SU-DHL-6 (cell line): ENCODE measurements at regions not wholly inside any gene's neighbourhood (a gene's known extent, or its start where the extent isn't known, plus 50 kb on each side); places are given as distances from the start of the nearest gene placed in this dataset.

Experiments used
- H2AFZ ChIP-seq: fragments of 200-600 bp; sonication (generic); 2 replicates; pipeline ENCODE4 v1.6.1; 2014; ENCODE audit warnings: low read depth, mild to moderate bottlenecking, moderate library complexity, mixed read lengths, antibody characterized with exemption, low read length; ENCODE audit not compliant: severe bottlenecking
- H3F3A ChIP-seq: fragments of 200-600 bp; shearing (Covaris generic); 2 replicates; pipeline ENCODE4 v1.6.0; 2016; ENCODE audit warnings: antibody characterized with exemption, mild to moderate bottlenecking; ENCODE audit not compliant: insufficient read depth
- H3K27ac ChIP-seq: fragments of 200-600 bp; sonication (generic); 2 replicates; pipeline ENCODE4 v1.5.1; 2016; ENCODE audit warnings: low read depth, mild to moderate bottlenecking, low read length, moderate library complexity, mixed read lengths
- H3K27me3 ChIP-seq: fragments of 200-600 bp; sonication (generic), shearing (Covaris generic); 2 replicates; pipeline ENCODE4 v1.6.0; 2014; ENCODE audit warnings: mild to moderate bottlenecking, low read length
- H3K36me3 ChIP-seq: fragments of 200-600 bp; sonication (generic); 2 replicates; pipeline ENCODE4 v1.6.1; 2014; ENCODE audit warnings: mild to moderate bottlenecking, low read length, mixed read lengths
- H3K4me2 ChIP-seq: fragments of 300-600, 200-600 bp; shearing (Covaris generic), sonication (generic); 2 replicates; pipeline ENCODE4 v1.6.0; 2014; ENCODE audit warnings: low read length, low read depth, mild to moderate bottlenecking; ENCODE audit not compliant: poor library complexity, severe bottlenecking
- H3K4me3 ChIP-seq: fragments of 200-600 bp; sonication (generic); 2 replicates; pipeline ENCODE4 v1.5.1; 2014; ENCODE audit warnings: antibody characterized with exemption, low read length, mild to moderate bottlenecking, mixed read lengths; ENCODE audit not compliant: insufficient read depth, poor library complexity, severe bottlenecking
- H3K79me2 ChIP-seq: fragments of 200-600 bp; sonication (generic); 2 replicates; pipeline ENCODE4 v1.6.1; 2014; ENCODE audit warnings: mild to moderate bottlenecking, low read length, moderate library complexity; ENCODE audit not compliant: insufficient read depth
- H3K9ac ChIP-seq: fragments of 200-600 bp; sonication (generic); 2 replicates; pipeline ENCODE4 v1.7.0; 2014; ENCODE audit warnings: mild to moderate bottlenecking, low read length
- H3K9me2 ChIP-seq: fragments of 200-600 bp; sonication (generic); replicated peaks from 2 replicates; pipeline ENCODE4 v1.6.1; 2014; ENCODE audit warnings: low read length; ENCODE audit not compliant: insufficient read depth
- H3K9me3 ChIP-seq: fragments of 200-600 bp; sonication (generic); 2 replicates; pipeline ENCODE4 v1.6.1; 2014; ENCODE audit warnings: low read length, mixed read lengths; ENCODE audit not compliant: insufficient read depth
- H4K20me1 ChIP-seq: fragments of 200-600 bp; sonication (generic); 2 replicates; pipeline ENCODE4 v1.6.1; 2014; ENCODE audit warnings: low read depth, mild to moderate bottlenecking, antibody characterized with exemption, low read length, moderate library complexity, mixed read lengths
- EZH2phosphoT487 ChIP-seq: fragments of 200-600 bp; sonication (generic), shearing (Covaris generic); conservative IDR thresholded peaks from 2 replicates; pipeline ENCODE4 v1.6.1; 2018; ENCODE audit warnings: mild to moderate bottlenecking, antibody characterized with exemption, low read length, moderate library complexity, mixed read lengths
- TF ChIP-seq, protein P1 (sequence below): fragments of 200-600 bp; sonication (generic); IDR thresholded peaks from one replicate; pipeline ENCODE4 v1.5.1; 2017; ENCODE audit warnings: antibody characterized with exemption, mild to moderate bottlenecking, low read length, moderate library complexity; ENCODE audit not compliant: insufficient read depth, poor library complexity, severe bottlenecking

DNA sequence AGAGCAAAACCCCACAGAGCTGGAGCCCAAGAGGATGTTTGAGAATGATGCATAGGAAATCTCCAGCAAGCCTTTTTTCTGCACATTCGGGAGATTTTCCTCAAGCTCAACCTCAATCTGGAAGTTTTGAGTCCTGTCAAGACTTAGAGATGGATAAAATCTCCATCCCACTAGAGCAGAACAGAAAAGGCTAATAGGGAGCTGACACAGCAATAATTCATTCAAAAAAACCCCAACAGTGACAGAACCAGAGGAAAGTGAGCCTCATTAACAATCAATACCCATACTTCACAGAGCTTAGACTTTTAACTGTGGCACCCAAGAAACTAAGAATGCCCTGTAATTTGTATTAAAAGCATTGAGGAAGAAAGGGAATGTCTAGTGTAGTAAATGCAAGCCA lies 115.9 kb upstream of the BDNF start:
- H3K4me3 ChIP-seq: no peak overlapping the region
- TF ChIP-seq, protein P1, sequence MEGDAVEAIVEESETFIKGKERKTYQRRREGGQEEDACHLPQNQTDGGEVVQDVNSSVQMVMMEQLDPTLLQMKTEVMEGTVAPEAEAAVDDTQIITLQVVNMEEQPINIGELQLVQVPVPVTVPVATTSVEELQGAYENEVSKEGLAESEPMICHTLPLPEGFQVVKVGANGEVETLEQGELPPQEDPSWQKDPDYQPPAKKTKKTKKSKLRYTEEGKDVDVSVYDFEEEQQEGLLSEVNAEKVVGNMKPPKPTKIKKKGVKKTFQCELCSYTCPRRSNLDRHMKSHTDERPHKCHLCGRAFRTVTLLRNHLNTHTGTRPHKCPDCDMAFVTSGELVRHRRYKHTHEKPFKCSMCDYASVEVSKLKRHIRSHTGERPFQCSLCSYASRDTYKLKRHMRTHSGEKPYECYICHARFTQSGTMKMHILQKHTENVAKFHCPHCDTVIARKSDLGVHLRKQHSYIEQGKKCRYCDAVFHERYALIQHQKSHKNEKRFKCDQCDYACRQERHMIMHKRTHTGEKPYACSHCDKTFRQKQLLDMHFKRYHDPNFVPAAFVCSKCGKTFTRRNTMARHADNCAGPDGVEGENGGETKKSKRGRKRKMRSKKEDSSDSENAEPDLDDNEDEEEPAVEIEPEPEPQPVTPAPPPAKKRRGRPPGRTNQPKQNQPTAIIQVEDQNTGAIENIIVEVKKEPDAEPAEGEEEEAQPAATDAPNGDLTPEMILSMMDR: no peak
- no peak for TF ChIP-seq EZH2phosphoT487

DNA sequence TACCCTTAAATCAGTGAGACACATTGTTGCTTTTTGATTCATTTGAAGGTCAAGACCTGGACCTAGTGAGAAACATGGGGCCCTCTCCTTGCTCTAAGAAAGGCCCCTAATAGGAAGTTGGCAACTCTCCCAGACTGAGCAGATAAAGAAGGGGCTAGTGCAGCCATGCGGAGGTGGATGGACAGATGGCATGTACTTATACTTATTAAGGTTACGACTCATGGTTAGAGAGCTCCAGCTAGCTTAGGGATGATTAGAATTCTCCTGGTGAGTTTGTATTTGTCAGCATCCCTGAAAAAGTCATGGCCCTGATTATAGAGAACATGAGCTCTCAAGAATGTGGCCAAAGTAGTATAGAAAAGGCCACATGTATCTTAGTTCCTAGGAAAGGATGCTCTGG lies 112.1 kb upstream of the BDNF start:
- H3K36me3 ChIP-seq: no peaks in the 10 kb centered on the region
- no peak overlapping the region for H3K4me3 ChIP-seq
- H2AFZ ChIP-seq: no peak overlapping the region
- H3K79me2 ChIP-seq: no peaks in the 10 kb centered on the region
- H3K27ac ChIP-seq: no peak overlapping the region
- TF ChIP-seq, protein P1: no peak
- no peak for TF ChIP-seq EZH2phosphoT487
- H3K9ac ChIP-seq: no peak overlapping the region
- H3K9me2 ChIP-seq: no peaks in the 10 kb centered on the region
- no peak overlapping the region for H3K4me2 ChIP-seq
- H3K27me3 ChIP-seq: no peaks in the 10 kb centered on the region
- no peaks in the 10 kb centered on the region for H3K9me3 ChIP-seq
- H4K20me1 ChIP-seq: no peaks in the 10 kb centered on the region
- H3F3A ChIP-seq: no peaks in the 10 kb centered on the region

More for the DNA sequence above, 115.9 kb upstream of the BDNF start:
- H3K9me3 ChIP-seq: no peaks in the 10 kb centered on the region
- H3K27me3 ChIP-seq: no peaks in the 10 kb centered on the region
- no peak overlapping the region for H3K9ac ChIP-seq
- no peaks in the 10 kb centered on the region for H4K20me1 ChIP-seq
- H3F3A ChIP-seq: no peaks in the 10 kb centered on the region
- no peak overlapping the region for H3K27ac ChIP-seq
- H2AFZ ChIP-seq: no peak overlapping the region
- H3K36me3 ChIP-seq: no peaks in the 10 kb centered on the region
- H3K79me2 ChIP-seq: no peaks in the 10 kb centered on the region
- H3K4me2 ChIP-seq: no peak overlapping the region
- H3K9me2 ChIP-seq: no peaks in the 10 kb centered on the region

DNA sequence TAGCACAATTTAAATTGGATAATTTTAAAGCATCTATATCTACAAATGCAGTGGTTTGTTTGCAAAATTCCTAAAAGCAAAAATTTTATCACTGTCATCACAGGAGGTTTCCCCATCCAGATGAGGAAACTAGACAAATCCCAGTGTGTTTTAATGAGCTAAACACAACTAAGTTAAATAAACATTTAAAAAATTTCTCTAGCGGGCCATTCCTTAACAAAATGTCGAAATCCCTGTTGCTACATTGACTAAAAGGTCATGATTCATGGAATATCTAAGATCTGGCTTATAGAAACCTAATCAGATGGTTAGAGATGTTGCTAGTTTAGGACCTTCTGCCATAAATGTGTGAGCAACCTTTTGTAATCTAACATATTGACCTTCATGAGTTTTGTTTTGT lies 107.3 kb upstream of the BDNF start:
- Histone ChIP-seq H3K4me2 (no peak overlapping the region), H3K9me3 (no peaks in the 10 kb centered on the region), H3K79me2 (no peaks in the 10 kb centered on the region), H3K27ac (no peak overlapping the region), H3K4me3 (no peak overlapping the region), H3F3A (no peaks in the 10 kb centered on the region), H3K9me2 (no peaks in the 10 kb centered on the region), H3K9ac (no peak overlapping the region), H2AFZ (no peak overlapping the region), H3K27me3 (no peaks in the 10 kb centered on the region), H4K20me1 (no peaks in the 10 kb centered on the region), H3K36me3 (no peaks in the 10 kb centered on the region)
- TF ChIP-seq EZH2phosphoT487: no peak
- TF ChIP-seq, protein P1: no peak
